Sigmoid colon (tissue), 3 donors: ENCODE measurements at regions not wholly inside any gene's neighbourhood (a gene's known extent, or its start where the extent isn't known, plus 50 kb on each side); places are given as distances from the start of the nearest gene placed in this dataset.

Experiments used
- CTCF ChIP-seq, 4 experiments: fragments of 450-650 bp in 3 of 4; fragments of 200-600 bp in 1 of 4; IDR thresholded peaks; one replicate each; pipeline ENCODE4 v1.5.1; 2016 to 2019; ENCODE audit warnings: antibody characterized with exemption in 4 of 4, mild to moderate bottlenecking in 3 of 4, moderate library complexity in 2 of 4
- POLR2A ChIP-seq, 2 donors: fragments of 450-650 bp; IDR thresholded peaks; one replicate each; pipeline ENCODE4 v1.6.1; 2016; ENCODE audit warnings: antibody characterized with exemption in 2 of 2, mild to moderate bottlenecking in 2 of 2, moderate library complexity in 2 of 2

- TF ChIP-seq CTCF (IDR thresholded peaks at IDR 0.05) (no peak), POLR2A (IDR thresholded peaks at IDR 0.05) (no peak)
These were observed 249.1 kb downstream of the MIAT start for GRCh38 chr22:26906464-26906863.
